Esophagus muscularis mucosa (tissue), 3 donors: ENCODE measurements at regions not wholly inside any gene's neighbourhood (a gene's known extent, or its start where the extent isn't known, plus 50 kb on each side); places are given as distances from the start of the nearest gene placed in this dataset.

ENCODE experiments used
- POLR2A ChIP-seq: fragments of 450-650 bp; IDR thresholded peaks from one replicate; pipeline ENCODE4 v1.6.1; 2017; ENCODE audit warnings: antibody characterized with exemption, moderate library complexity, mild to moderate bottlenecking, low read depth
- POLR2AphosphoS5 ChIP-seq, 2 donors: sonication (generic); formaldehyde crosslinking; IDR thresholded peaks; one replicate each; pipeline ENCODE4 v1.6.1; 2017; ENCODE audit warnings: antibody characterized with exemption in 2 of 2
- TF ChIP-seq, protein P1 (sequence below), 3 experiments: fragments of 200-600 bp in 2 of 3; fragments of 450-650 bp in 1 of 3; sonication (generic) in 2 of 3; IDR thresholded peaks; one replicate each; pipeline ENCODE4 v1.5.1; 2017 to 2019; ENCODE audit warnings: antibody characterized with exemption in 3 of 3, mild to moderate bottlenecking in 2 of 3, moderate library complexity in 1 of 3

DNA sequence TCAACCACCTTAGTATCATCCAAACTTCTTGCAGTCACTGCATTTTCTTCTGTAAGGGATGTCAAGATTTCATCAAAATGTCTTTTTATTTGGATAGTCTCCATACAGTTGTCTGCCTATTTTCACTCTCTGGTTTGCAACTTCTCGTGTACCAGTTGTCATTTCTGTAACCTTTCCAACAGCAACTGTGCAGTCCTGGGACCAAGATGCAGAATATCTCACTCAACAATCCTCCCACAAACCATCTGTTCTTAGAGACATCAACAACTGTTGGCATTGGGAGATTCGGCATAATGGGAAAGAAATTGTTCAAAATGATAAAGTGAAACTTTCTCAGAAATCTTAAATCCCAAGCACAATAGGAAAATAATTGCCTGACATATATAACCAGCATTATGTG, 933.6 kb upstream of the SLC39A10 start:
- TF ChIP-seq, protein P1, sequence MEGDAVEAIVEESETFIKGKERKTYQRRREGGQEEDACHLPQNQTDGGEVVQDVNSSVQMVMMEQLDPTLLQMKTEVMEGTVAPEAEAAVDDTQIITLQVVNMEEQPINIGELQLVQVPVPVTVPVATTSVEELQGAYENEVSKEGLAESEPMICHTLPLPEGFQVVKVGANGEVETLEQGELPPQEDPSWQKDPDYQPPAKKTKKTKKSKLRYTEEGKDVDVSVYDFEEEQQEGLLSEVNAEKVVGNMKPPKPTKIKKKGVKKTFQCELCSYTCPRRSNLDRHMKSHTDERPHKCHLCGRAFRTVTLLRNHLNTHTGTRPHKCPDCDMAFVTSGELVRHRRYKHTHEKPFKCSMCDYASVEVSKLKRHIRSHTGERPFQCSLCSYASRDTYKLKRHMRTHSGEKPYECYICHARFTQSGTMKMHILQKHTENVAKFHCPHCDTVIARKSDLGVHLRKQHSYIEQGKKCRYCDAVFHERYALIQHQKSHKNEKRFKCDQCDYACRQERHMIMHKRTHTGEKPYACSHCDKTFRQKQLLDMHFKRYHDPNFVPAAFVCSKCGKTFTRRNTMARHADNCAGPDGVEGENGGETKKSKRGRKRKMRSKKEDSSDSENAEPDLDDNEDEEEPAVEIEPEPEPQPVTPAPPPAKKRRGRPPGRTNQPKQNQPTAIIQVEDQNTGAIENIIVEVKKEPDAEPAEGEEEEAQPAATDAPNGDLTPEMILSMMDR (IDR thresholded peaks at IDR 0.05): no peak
- TF ChIP-seq POLR2A: no peak
- no peak for TF ChIP-seq POLR2AphosphoS5 (IDR thresholded peaks at IDR 0.05)
